GM19452 (cell line): ENCODE measurements at regions not wholly inside any gene's neighbourhood (a gene's known extent, or its start where the extent isn't known, plus 50 kb on each side); places are given as distances from the start of the nearest gene placed in this dataset.

ENCODE experiments used
- ATAC-seq: cut with Tn5 transposase; IDR thresholded peaks from one replicate; pipeline ENCODE4 v1.9.1; 2021; ENCODE audit not compliant: unreplicated experiment

DNA sequence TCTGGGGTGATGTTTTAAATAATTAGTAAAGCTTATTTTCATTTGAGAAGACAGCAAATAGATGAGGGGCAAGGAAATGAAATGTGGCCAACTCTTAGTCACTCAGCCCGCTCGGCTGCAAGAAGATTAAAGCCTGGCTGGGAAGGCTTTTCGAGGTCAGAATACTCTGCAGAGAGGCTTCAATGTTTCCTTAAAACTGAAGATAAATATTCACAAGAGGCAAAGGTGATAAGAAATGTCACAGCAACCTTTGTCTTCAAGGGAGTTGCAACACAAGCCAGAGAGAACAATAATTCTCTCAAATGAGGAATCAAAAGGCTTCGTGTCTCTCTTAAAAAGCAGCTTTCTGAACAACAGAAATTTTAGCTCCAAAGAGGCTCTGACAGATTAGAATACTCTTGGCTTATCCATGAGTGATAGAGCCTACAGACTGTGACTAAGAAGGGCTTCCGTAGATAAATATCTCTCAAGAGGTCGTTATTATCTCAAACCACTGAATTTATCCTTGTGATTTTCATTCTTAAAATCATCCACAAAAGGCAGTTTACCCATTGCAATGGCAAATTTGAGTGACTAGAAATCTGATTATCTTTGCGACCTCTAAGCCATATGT, 92.5 kb downstream of the KLF6 start:
- ATAC-seq: no peak

DNA sequence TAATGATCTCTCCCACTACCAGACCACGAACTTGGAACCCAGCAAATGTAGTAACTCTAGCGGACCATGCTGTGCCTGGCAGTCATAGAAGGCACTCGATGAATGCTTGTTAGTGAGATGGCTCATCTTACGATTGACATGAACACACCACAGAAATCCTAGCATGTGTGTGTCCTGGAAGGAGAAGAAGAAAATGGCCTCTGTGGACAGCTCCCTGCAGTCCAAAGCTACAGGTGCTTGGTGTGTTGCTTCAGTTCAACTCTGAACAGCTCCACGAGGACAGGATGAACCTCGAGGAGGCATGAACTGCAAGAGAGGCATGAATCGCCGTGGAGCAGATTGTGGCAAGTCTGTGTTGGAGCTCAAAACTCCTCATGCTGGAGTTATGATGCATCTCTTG, 93.5 kb downstream of the KLF6 start:
- ATAC-seq: no peak

DNA sequence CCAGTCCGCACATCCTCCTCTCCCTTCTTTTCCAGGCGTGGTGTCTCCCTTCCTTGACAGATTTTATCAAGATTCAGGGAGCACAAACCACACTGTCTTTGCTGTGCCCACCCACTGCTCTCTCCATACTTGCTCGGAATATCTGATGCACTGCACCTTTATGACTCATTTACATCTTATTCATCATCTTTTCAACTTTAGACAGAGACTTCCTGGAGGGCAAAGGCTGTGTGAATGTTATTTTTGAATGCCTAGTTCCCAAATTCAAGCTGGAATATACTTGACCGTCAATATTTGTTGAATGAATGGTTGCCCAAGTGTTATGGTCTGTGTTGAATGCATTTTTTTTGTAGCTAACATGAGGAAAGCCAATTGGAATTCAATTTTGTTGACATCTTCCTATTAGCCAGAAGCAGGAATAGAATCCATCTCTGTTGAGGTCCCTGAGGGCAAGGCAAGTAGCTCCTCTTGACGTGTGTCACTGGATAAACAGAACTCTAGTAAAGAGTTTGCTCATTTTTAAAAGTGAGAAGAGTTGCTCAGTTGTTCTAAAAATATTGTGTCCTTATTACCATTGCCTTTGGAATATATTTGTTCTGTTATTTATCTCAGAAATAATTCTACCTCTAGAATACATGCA, 95.0 kb downstream of the KLF6 start:
- no peak for ATAC-seq

DNA sequence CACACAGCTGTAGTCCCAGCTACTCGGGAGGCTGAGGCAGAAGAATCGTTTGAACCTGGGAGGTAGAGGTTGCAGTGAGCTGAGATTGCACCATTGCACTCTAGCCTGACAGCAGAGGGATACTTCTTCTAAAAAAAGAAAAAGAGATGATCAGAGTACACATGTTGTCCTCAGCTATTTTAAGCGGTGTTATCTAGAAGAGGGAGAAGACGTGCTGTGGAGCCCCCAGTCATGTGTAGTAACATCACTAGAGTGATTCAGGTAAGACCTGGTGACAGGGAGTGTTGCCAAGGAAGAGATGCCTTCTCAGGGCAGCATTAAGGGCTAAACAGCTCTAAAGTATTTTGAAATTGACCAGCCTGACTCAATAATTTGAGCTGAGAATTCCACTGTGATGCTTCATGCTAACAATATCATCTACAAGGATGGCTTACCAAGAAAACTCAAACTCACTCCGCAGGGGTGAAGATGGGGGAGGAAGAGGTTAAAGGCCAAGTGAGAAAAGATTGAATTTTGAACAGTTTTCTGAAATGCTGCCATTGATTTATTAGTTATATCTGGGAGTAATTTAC, 97.4 kb downstream of the KLF6 start:
- no peak for ATAC-seq

DNA sequence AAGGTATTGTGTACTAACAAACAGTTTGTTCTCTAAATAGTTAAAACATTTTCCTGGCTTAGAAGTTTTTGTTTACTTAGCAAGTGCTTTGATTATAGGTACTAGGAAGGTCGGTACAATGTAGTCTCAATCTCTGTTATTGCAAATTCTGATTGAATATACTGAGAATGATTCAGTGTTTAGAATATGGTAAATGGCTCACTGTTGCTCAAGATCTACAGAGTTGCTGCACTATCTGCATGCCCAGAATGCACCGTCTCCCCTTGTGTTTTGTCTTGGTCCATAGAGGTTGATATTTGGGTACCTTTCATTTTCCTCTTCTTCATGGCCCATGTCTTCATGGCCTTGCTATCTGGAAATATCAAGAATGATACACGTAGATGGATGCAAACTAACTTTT, 99.6 kb downstream of the KLF6 start:
- no peak for ATAC-seq

DNA sequence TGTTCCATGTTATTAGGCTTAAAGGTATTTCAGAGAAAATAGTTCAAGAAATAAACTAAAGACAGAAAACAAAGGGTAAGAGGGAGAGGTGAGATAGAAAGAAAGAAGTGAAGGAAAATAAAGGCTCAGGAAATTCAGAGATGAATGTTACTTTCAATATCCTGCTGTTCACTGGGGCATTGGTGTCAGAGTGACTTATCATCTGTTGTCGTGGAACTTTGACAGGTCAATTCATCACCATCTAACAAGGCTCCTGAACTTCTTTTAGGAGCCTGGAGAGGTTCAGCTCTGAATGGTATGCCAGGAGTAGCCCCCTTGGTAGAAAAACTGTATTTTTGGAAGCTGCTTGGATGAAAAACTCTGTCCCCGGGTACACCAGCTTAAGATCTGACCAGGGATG, 100.1 kb downstream of the KLF6 start:
- no peak for ATAC-seq

DNA sequence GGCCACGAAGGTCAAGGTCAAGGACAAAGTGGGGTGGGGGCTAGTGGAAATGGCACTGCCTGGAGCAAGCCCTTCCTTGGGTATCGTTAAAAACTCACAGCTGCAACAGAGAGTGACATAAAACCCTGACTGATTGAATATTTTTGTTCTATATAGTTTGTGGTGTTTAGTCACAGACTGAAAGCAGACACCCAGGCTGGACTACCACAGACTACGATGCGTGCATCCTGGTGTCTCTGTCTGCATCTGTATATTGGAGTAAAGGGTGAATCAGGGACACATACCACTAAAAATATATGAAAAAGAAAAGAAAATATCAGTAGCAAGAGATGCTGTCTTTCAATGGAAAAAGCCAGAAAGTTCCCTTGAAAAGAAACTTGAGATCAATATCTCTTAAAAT, 101.4 kb downstream of the KLF6 start:
- no peak for ATAC-seq

DNA sequence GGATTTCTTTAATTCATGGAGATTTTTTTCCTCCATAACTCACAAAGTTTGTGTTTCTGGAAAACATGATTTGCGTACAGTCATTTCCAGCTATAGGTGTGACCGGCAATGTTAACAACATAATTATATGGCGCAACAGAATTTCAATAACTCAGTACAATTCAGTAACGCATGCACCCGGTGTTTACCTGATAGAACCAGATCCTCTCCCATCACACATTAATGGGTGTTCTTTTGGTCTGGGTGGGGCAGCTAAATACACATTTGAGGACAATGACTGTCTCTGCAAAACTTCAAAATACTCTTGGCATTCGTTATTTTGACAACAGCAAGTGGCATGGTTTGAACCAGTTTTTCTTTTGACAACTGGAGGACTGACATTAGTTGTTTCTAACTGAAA, 102.3 kb downstream of the KLF6 start:
- no peak for ATAC-seq

DNA sequence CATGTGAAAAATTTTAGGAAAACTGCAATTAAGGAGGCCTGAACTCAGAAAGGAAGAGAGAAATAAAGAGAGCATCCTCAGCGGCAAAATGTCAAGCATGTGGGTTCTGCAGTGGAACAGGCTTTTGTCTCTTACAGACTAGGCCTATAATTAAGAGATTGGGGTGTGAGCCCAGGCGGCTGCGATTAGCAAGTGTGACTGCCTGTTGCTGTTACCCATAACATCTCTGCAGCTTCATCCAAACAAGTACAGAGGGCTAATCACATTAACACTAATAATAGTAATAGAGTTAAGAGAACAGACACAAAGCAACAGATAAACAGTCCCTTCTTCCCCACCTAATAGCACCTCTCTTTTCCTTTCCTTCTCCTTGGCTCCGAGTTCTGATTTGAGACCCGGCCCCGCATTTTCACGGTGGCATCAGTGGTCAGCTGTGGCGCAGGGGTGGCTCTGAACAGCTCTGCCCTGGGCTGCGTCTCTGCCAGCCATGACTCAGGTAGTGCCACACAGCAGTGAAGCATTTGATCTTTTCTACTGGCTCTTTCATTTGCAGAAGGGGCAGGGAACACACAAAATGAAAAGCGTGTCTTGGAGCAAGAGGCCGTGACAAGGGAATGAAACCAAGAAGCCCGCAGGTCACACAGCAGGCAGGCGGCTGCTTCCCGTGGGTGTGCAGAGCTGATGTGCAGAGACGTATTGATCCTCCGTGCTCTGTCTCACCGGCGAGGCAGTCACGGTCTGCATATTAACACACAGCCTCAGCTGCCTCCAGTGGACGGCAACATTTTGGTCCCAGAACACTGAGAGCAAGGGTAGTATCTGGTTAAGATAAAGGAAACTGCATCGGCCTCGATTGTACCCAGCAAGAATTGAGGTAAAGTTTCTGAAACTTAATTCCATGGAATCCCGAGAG, 103.1 kb downstream of the KLF6 start:
- no peak for ATAC-seq

DNA sequence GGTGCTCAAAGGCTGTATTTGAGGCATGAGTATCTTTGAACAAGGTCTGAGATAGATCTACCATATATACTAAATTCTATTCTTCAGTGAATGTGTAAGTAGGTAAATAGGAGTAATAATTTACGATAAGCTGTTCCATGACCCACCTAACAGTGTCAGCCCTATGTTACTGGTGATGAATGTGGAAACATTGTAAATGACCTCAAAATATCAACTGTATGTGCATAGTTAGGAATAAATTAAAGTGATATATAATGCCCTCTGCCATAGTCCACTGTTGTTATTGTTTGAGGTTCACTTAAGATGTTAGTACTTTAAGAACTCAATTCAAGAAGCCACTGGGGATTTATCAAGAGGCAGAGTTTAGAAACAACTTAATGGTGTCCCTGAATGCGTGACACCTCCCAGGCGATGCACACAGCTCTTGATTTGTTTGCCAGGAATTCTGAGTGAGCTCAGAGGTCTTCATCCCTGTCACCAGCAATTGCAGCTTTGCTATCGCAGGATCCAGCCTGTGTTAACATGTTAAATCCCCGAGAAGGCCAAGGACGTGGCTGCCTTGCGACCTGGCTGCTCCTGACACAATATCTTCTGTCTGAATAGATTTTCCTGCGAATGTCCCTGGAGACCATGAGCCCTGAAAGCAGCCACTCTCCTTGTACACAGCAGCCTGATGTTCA, 104.9 kb downstream of the KLF6 start:
- ATAC-seq: no peak

DNA sequence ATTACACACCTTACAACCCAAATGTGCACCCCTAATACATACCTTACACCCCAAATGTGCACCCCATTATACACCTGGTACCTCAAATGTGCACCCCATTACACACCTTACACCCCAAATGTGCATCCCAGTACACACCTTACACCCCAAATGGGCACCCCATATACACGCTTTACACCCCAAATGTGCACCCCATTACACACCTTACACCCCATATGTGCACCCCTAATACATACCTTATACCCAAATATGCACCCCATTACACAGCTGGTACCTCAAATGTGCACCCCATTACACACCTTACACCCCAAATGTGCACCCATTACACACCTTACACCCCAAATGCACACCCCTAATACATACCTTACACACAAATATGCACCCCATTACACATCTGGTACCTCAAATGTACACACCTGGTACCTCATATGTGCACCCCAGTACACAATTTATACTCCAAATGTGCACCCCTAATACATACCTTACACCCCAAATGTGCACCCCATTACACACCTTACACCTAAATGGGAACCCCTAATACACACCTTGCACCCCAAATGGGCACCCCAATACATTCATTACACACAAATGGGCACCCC, 106.3 kb downstream of the KLF6 start:
- ATAC-seq: no peak

DNA sequence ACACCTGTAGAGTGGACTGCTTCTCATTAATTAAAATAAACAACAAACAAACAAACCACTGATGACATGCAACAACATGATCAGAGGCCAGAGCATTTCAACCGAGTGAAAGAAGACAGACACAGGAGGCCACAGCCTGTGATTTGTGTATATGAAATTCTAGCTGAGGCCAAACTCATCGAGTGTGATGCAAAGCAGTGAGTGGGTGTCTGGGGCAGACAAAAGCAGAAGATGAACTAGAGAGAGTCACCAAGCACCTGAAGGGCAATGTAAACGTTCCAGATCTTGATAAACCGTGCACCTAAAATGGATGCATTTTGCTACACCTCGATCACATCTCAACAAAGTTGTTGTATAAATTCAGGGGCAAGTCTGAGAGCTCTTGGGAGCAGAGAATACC, 108.4 kb downstream of the KLF6 start:
- no peak for ATAC-seq

DNA sequence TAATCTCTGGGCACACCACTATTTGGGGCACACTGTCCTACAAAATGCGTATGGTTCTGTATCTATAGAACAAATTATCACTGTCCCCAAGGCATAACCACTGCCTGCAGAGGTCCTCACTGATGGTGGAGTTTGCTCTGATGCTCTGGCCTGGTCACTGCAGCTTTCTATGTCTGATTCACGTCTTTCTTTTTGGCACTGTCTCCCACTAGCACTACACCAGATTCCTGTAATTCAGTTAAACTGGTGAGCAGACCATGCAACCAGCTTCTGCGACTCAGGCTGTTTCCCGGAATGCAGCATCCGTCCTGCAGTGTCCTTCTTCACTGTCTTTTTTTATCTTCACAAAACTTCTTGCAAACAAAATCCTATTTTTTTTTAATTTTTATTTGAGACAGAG, 112.8 kb downstream of the KLF6 start:
- ATAC-seq: no peak

DNA sequence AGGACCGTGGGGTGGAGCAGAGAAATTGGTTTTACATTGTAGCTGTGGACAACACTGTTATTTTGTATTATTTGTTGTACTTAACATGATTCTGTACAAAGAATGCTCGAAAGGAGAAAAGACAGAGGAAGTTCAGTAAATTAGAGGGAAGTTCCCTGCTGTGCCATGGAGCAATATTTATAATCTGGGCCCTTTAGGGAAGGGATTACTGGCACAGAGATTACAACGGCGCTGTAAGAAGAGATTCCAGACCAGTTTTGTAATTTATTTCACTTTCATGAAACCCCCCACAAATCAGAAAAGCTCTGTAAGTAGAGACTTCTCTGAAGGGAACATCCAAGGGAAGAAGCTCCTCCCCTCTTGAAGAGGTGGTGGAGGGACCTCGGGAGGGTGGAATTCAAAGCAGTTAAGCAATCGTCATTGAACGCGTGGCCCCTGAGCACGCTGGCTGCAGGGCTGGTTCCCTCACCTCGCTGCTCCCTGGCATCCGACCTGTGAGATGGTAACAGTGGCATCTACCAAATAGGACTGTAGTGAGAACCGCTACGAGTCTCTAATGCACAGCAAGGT, 113.5 kb downstream of the KLF6 start:
- no peak for ATAC-seq

DNA sequence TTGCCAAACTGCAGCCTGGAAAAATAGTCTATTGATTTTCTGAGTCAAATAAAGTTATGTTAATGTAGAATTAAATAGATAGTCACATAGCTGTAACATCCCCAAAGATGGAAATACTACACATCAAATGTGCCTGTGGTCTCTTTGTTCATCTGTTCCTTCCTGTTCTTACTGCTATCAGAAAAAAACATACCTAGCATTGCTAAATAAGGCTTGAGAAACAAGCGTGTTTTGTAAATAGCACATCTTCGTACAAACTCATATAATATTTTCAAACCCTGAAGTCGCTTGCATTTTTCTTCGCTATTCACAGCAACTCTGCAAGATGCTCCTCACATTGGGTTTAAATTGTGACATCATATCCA, 116.1 kb downstream of the KLF6 start:
- ATAC-seq: no peak

DNA sequence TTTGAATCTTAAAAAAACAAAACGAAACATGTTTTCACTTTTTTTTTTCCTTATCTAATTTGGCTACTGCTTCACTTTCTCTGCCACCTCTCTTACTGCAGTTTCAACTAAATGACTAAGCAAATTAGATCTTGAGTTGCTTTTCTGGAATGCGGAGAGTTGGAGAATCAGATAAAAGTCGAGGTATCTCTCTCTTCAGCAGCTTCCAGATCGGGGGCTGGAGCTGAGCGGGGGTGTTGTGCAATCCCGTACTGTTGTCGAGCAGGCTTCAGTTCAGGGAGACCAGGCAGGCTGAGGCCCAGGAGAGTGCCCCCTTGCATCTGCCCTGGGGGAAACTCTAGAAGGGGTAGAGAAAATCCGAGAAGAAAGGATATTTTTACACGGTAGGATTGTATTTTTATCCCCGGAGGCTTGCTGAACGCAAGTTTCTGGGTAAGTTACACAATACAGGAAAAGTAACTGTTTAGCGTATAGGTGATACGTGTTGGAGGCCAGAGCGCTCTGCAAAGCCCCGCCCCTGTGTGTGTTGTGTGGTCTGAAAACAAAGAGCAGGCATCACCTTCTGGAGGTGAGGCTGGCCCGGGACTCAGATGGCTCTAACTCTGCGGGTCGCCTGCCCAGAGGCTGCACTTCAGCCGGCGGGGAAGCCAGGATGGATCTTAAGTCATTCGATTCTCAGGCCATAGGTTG, 116.6 kb downstream of the KLF6 start:
- ATAC-seq: no peak

DNA sequence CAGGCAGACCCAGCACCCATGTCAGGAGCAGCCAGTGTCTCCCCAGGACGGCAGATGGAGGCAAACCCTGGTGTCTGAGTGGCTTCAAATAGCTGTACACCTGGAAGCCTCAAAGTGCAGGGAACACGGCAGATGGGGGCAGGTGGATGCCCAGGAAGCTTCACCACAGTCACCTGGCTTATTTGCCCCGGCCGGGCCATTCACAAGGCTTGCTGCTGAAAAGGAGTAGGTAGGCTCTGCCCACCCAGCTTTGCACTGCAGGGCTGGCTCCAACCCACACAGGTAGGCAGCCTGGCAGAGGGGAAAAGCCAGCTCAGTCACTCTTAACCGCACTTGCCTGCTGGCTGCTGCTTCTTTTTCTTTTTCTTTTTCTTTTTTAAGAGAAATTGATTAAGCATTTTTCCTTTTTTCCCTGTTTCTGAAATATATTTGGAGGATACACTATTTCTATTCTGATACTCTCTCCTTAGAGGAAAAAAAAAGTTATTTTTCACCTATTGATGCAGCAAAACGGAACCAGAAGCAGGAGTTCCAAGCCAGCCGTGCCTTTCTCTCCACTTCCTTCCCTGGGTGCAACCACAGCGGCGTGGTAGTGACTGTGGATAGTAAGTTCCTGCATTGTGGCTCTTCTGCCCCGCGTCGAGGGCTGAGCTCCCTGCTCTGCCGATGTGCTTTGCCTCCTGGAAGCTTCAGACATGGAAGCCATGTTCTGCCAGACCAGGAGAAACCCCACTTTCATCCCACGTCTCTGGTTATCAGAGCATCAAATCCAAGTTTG, 118.3 kb downstream of the KLF6 start:
- no peak for ATAC-seq

DNA sequence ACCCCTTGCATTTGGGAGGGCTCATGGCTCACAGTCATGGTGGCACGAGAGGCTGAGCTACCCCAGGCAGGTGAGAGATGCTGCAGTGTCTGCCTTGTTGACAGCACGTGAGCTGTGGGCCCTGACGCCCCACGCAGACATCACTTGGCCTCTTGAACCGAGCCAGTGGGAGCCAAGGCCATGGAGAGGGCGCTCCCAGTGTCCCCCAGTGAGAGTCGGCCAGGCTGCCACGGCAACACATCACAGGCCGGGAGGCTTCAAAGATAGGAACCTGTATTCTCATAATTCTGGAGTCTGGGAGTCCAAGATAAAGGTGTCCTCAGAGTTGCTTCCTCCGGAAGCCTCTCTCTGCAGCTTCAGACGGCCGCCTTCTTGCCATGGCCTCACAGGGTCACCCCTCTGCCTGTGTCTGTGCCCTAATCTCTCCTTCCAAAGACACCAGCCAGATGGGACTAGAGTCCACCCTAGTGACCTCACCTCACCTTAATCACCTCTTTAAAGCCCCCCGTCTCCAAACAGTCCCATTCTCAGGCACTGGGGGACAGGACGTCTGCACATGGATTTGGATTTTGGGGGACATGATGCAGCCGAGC, 119.6 kb downstream of the KLF6 start:
- no peak for ATAC-seq

DNA sequence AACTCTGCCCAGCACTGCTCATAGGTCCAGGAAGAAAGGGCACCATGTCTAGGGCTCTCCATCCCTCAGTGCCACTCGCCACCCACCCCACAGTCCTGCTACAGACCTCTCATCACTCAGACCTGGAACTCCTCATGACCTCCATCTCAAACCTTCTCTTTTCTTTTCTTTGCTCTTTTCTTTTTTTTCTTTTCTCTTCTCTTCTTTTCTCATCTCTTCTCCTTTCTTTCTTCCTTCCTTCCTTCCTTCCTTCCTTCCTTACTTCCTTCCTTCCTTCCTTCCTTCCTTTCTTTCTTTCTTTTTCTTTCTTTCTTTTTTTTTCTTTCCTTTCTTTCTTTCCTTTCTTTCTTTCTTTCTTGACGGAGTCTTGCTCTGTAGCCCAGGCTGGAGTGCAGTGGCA, 122.2 kb downstream of the KLF6 start:
- no peak for ATAC-seq
